ENCODE measurements at regions not wholly inside any gene's neighbourhood (a gene's known extent, or its start where the extent isn't known, plus 50 kb on each side); places are given as distances from the start of the nearest gene placed in this dataset.

- TF ChIP-seq CTCF (IDR thresholded peaks at IDR 0.05; ENCODE audit: poor library complexity): no peak
- no peak for TF ChIP-seq EZH2 (IDR thresholded peaks at IDR 0.05; ENCODE audit: borderline replicate concordance)
Measured at GRCh38 chr4:62156205-62156604, 956.1 kb downstream of the ADGRL3 start.
